WERI-Rb-1 (cell line): ENCODE measurements at regions not wholly inside any gene's neighbourhood (a gene's known extent, or its start where the extent isn't known, plus 50 kb on each side); places are given as distances from the start of the nearest gene placed in this dataset.

Experiments used
- DNase-seq: peaks from one replicate; pipeline ENCODE4 v3.0.0-alpha.2; 2020
- H3K27ac ChIP-seq: fragments of 250-450 bp; sonication (Bioruptor Pico); 2 replicates; pipeline ENCODE4 v1.5.1; 2020; ENCODE audit warnings: mild to moderate bottlenecking, moderate library complexity
- H3K27me3 ChIP-seq: fragments of 250-450 bp; sonication (Bioruptor Pico); 2 replicates; pipeline ENCODE4 v1.5.1; 2021; ENCODE audit warnings: mild to moderate bottlenecking, low read depth, moderate library complexity; ENCODE audit not compliant: insufficient read depth, severe bottlenecking
- H3K36me3 ChIP-seq: fragments of 250-450 bp; sonication (Bioruptor Pico); 2 replicates; pipeline ENCODE4 v1.5.1; 2020; ENCODE audit warnings: mild to moderate bottlenecking, moderate library complexity
- H3K4me3 ChIP-seq: 2 replicates; pipeline ENCODE4 v1.5.1; 2011; ENCODE audit warnings: low read depth, mild to moderate bottlenecking, control low read depth, low read length
- H3K9me3 ChIP-seq: fragments of 250-450 bp; sonication (Bioruptor Pico); 2 replicates; pipeline ENCODE4 v1.5.1; 2021; ENCODE audit warnings: mild to moderate bottlenecking, moderate library complexity; ENCODE audit not compliant: severe bottlenecking
- TF ChIP-seq, protein P1 (sequence below): IDR thresholded peaks from 2 replicates; pipeline ENCODE4 v1.5.1; 2011; ENCODE audit warnings: low read depth, mild to moderate bottlenecking, control low read depth, inconsistent platforms, low read length

DNA sequence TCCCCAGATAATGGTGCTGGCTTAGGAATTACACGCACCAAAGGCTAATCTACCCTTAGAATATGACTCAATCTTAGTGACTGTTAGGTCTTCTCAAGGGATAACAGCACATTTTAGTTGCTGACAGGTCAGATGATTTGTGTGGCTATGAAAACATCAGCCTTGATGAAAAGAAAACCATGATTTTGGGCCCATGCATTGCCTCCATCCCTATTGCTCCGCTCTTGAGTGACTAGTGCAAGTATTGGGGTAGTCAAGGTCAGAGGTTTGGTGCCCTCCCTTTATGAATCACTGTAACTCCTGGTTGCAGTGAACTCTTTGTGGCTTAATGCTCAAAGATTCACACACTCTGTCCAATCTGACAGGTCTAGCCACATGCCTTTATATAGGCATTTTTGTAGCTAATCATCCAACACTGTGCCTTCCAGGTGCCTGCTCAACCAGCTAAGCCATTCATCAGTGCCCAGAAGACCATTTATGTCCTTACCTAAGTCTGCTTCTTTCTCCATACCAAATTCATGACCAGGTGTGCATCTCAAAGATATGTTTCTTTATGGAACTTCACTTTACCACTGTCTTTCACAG is 251.6 kb downstream of the KCNJ2 start:
- DNase-seq, result no peak
- no peak overlapping the region for H3K4me3 ChIP-seq
- H3K36me3 ChIP-seq, result no peaks in the 10 kb centered on the region
- TF ChIP-seq, protein P1, sequence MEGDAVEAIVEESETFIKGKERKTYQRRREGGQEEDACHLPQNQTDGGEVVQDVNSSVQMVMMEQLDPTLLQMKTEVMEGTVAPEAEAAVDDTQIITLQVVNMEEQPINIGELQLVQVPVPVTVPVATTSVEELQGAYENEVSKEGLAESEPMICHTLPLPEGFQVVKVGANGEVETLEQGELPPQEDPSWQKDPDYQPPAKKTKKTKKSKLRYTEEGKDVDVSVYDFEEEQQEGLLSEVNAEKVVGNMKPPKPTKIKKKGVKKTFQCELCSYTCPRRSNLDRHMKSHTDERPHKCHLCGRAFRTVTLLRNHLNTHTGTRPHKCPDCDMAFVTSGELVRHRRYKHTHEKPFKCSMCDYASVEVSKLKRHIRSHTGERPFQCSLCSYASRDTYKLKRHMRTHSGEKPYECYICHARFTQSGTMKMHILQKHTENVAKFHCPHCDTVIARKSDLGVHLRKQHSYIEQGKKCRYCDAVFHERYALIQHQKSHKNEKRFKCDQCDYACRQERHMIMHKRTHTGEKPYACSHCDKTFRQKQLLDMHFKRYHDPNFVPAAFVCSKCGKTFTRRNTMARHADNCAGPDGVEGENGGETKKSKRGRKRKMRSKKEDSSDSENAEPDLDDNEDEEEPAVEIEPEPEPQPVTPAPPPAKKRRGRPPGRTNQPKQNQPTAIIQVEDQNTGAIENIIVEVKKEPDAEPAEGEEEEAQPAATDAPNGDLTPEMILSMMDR, result no peak
- no peaks in the 10 kb centered on the region for H3K27me3 ChIP-seq
- H3K27ac ChIP-seq, result no peak overlapping the region
- H3K9me3 ChIP-seq, result no peaks in the 10 kb centered on the region

DNA sequence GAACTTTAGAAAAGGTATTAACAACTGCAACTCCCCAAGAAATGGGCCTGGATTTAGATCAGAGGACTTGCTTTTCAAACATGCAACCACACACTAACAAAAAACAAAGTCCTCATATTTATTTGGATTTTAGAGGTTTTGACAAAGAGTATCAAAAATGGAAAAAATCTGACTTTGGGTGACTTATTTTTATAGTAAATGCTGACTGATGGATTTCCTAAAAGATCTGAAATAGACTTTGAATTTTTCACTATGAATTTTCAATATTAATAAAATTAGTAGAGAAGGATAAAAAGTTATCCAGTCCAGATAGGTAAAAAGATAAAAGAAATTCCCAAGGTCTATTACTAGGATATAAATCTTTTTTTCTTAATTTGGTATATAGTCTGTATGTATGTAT is 253.5 kb downstream of the KCNJ2 start:
- H3K36me3 ChIP-seq, result no peaks in the 10 kb centered on the region
- no peak for DNase-seq
- H3K27me3 ChIP-seq, result no peaks in the 10 kb centered on the region
- no peak overlapping the region for H3K27ac ChIP-seq
- no peak overlapping the region for H3K4me3 ChIP-seq
- no peaks in the 10 kb centered on the region for H3K9me3 ChIP-seq
- TF ChIP-seq, protein P1, result no peak

DNA sequence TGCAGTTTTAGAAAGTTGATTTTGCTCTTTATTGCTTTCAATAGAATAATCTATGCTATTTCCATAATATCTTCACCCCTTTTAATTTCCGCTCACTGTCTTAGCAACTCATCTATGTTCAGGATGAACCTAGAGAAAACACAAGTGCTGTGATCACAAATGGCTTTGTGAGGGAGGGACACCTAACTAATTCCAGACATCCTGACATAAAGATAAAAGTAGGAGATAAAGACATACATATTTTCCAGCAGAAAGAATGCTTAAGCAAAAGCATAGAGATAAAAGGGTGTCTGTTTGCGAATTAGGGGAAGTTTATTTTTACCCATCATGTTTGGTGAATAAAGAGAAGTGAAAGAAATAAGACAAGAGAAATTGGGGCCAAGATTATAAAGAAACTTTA is 254.2 kb downstream of the KCNJ2 start:
- no peak for DNase-seq
- no peaks in the 10 kb centered on the region for H3K27me3 ChIP-seq
- H3K36me3 ChIP-seq, result no peaks in the 10 kb centered on the region
- TF ChIP-seq, protein P1, result no peak
- no peak overlapping the region for H3K4me3 ChIP-seq
- no peak overlapping the region for H3K27ac ChIP-seq
- no peaks in the 10 kb centered on the region for H3K9me3 ChIP-seq

DNA sequence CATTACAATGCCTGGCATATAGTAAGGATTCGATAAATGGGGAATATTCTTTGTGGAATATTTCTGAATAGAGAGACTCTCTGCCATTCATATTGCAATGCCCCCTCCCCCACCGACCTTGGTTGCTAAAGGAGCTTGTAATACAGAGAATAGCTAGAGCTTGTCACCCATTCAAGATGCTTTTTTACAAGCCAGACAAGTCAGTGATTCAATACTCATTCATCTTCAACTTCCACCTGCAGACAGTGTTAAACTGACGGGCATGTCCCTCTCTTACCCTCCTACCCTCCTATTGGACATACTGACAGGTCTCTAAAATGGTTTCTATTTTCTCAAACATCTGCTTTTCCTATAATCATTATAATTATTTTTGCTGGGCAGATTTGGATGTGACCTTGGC is 257.4 kb downstream of the KCNJ2 start:
- no peak for DNase-seq
- Histone ChIP-seq H3K9me3 (no peaks in the 10 kb centered on the region), H3K36me3 (no peaks in the 10 kb centered on the region), H3K27ac (no peak overlapping the region), H3K4me3 (no peak overlapping the region), H3K27me3 (no peaks in the 10 kb centered on the region)
- TF ChIP-seq, protein P1, result no peak

DNA sequence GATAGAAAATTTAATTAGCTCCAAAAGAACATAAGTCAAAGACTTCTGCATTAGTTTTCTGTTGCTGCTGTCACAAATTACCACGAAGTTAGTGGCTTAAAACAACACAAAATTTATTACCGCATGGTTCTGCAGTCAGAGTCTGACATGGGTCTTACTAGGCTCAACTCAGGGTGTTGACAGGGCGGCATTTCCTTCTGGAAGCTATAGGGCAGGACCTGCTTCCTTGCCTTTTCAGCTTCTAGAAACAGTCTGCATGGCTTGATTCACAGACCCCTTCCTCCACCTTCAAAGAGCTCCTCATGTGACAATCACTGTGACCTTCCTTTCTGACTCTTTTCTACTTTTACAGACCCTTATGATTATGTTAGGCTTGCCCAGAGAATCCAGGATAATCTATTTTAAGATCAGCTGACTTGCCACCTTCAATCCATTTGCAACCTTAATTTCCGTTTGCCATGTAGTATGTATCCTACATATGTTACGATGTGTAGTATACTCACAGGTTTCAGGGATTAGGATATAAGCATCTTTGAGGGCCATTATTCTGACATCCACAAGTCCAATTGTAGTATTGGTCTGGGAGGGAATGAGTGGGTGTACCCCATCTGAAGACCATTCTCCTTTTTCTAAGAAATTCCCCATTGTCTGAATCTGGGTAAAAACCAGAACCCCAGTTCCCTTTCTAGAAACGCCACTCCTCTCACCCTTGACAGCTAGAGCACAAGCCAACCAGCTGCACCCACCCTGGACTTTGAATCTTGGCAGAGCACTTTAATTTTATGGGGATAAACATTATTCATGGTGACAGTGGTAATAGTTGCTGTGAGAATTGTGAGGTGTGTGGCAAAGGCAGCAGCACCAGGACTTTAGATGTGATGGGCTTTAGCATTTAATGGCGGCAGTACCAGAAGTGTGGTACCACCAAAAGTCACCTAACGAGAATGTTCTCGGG is 265.5 kb downstream of the KCNJ2 start:
- no peaks in the 10 kb centered on the region for H3K9me3 ChIP-seq
- H3K4me3 ChIP-seq, result no peak overlapping the region
- no peaks in the 10 kb centered on the region for H3K36me3 ChIP-seq
- no peak overlapping the region for H3K27ac ChIP-seq
- no peak for DNase-seq
- TF ChIP-seq, protein P1, result no peak
- no peaks in the 10 kb centered on the region for H3K27me3 ChIP-seq
